Aorta (tissue), 5 donors: ENCODE measurements at regions not wholly inside any gene's neighbourhood (a gene's known extent, or its start where the extent isn't known, plus 50 kb on each side); places are given as distances from the start of the nearest gene placed in this dataset.

Source experiments
- ATAC-seq: fragments of 200-7000 bp; cut with Tn5 transposase; one replicate; pipeline ENCODE4 v1.9.1; 2022; ENCODE audit warnings: moderate library complexity; ENCODE audit not compliant: low FRiP score
- DNase-seq, 2 donors: peaks; one replicate each; pipeline ENCODE4 v3.0.0-alpha.2; 2020
- H3K27ac ChIP-seq, 2 donors: one replicate each; pipeline ENCODE4 v1.5.1; 2013; ENCODE audit warnings: low read length in 2 of 2, mild to moderate bottlenecking in 2 of 2, moderate library complexity in 2 of 2, control low read depth in 1 of 2, inconsistent platforms in 1 of 2, low read depth in 1 of 2
- H3K27me3 ChIP-seq, 2 donors: one replicate each; pipeline ENCODE4 v1.6.1; 2013; ENCODE audit warnings: control low read depth in 1 of 2, low read length in 1 of 2, mild to moderate bottlenecking in 1 of 2, moderate library complexity in 1 of 2; ENCODE audit not compliant: insufficient read depth in 2 of 2, control insufficient read depth in 1 of 2
- H3K36me3 ChIP-seq, 2 donors: one replicate each; pipeline ENCODE4 v1.6.1; 2013; ENCODE audit warnings: control low read depth in 1 of 2, low read length in 1 of 2, mild to moderate bottlenecking in 1 of 2; ENCODE audit not compliant: insufficient read depth in 2 of 2, control insufficient read depth in 1 of 2
- H3K4me1 ChIP-seq, 2 donors: one replicate each; pipeline ENCODE4 v1.6.1; 2013; ENCODE audit warnings: low read length in 2 of 2, control low read depth in 1 of 2, mild to moderate bottlenecking in 1 of 2, moderate library complexity in 1 of 2; ENCODE audit not compliant: insufficient read depth in 2 of 2, control insufficient read depth in 1 of 2
- H3K4me3 ChIP-seq, 2 donors: one replicate each; pipeline ENCODE4 v1.5.1; 2013; ENCODE audit warnings: low read length in 2 of 2, control low read depth in 1 of 2, mild to moderate bottlenecking in 1 of 2
- H3K9me3 ChIP-seq: one replicate; pipeline ENCODE4 v1.6.1; 2013; ENCODE audit warnings: mild to moderate bottlenecking, low read length; ENCODE audit not compliant: control insufficient read depth
- WGBS, 2 donors: extraction: QIAGEN DNeasy Blood & Tissue Kit; methylation state at CpG; one replicate each; pipeline ENCODE4 v1.1.7; 2013; 5-methylcytosine and 5-hydroxymethylcytosine counted together
- intact Hi-C, 2 donors: fragments of 100-400 bp; cut with DNase I; formaldehyde crosslinking; loops; one replicate each; pipeline versions ENCODE4 v1.14.2 to v1.15.0; 2022
- donor health status: healthy with polysubstance abuse.
- donor health status: Bipolar disorder and iron deficiency.
- donor health status: DM: no; HTN: no; CAD: no.
- donor health status: DM: no; HTN: no; CAD: no.
- donor health status: DM: yes; HTN: yes; CAD: no.

GRCh38 chr21:43316156-43316845 lies 110.6 kb downstream of the SIK1 start:
- WGBS, 2 donors, result 90 to 91% methylated on average over 19 of the region's 19 CpGs
- ATAC-seq, result no peak

GRCh38 chr21:43315244-43316137 lies 111.4 kb downstream of the SIK1 start:
- no peak for DNase-seq
- 77% methylated on average over 27 of the region's 27 CpGs for WGBS, 2 donors
- intact Hi-C loops, result no loop called here

More at GRCh38 chr21:43316156-43316845, 110.6 kb downstream of the SIK1 start:
- intact Hi-C loops, result no loop called here
- H3K4me3 ChIP-seq, result no peak overlapping the region
- no peak for DNase-seq
- no peak overlapping the region for H3K27ac ChIP-seq
- no peaks in the 10 kb centered on the region for H3K27me3 ChIP-seq
- no peaks in the 10 kb centered on the region for H3K4me1 ChIP-seq
- no peaks in the 10 kb centered on the region for H3K36me3 ChIP-seq
- H3K9me3 ChIP-seq, result no peaks in the 10 kb centered on the region

GRCh38 chr21:43313939-43314405 lies 113.0 kb downstream of the SIK1 start:
- Histone ChIP-seq H3K4me3 (no peak overlapping the region), H3K36me3 (no peaks in the 10 kb centered on the region), H3K27me3 (no peaks in the 10 kb centered on the region), H3K4me1 (no peaks in the 10 kb centered on the region), H3K27ac (no peak overlapping the region), H3K9me3 (no peaks in the 10 kb centered on the region)
- WGBS, 2 donors, result 88 to 92% methylated on average over 9 of the region's 9 CpGs
- DNase-seq (no peak), ATAC-seq (no peak)
- intact Hi-C loops, result no loop called here

More at GRCh38 chr21:43315244-43316137, 111.4 kb downstream of the SIK1 start:
- no peak for ATAC-seq
- H3K27ac ChIP-seq, result no peak overlapping the region
- no peaks in the 10 kb centered on the region for H3K27me3 ChIP-seq
- H3K9me3 ChIP-seq, result no peaks in the 10 kb centered on the region
- no peaks in the 10 kb centered on the region for H3K4me1 ChIP-seq
- H3K36me3 ChIP-seq, result no peaks in the 10 kb centered on the region
- no peak overlapping the region for H3K4me3 ChIP-seq

- no peak overlapping the region for H3K4me3 ChIP-seq
- no peaks in the 10 kb centered on the region for H3K9me3 ChIP-seq
- DNase-seq (no peak), ATAC-seq (no peak)
- H3K36me3 ChIP-seq, result no peaks in the 10 kb centered on the region
- no peaks in the 10 kb centered on the region for H3K27me3 ChIP-seq
- 86 to 89% methylated on average over 20 of the region's 20 CpGs for WGBS, 2 donors
- no peaks in the 10 kb centered on the region for H3K4me1 ChIP-seq
- H3K27ac ChIP-seq, result no peak overlapping the region
- intact Hi-C loops, result no loop called here
These were observed 113.6 kb downstream of the SIK1 start for GRCh38 chr21:43313221-43313938.

GRCh38 chr21:43312751-43313169 lies 114.2 kb downstream of the SIK1 start:
- intact Hi-C loops, result no loop called here
- no peak for DNase-seq
- H3K4me1 ChIP-seq, result no peaks in the 10 kb centered on the region

GRCh38 chr21:43312011-43312410 lies 114.9 kb downstream of the SIK1 start:
- 70 to 89% methylated on average over 4 of the region's 4 CpGs for WGBS, 2 donors
- Histone ChIP-seq H3K4me1 (no peaks in the 10 kb centered on the region), H3K4me3 (no peak overlapping the region), H3K36me3 (no peaks in the 10 kb centered on the region), H3K9me3 (no peaks in the 10 kb centered on the region), H3K27me3 (no peaks in the 10 kb centered on the region), H3K27ac (no peak overlapping the region)
- intact Hi-C loops, result no loop called here
- ATAC-seq, result no peak
- DNase-seq, result no peak

More at GRCh38 chr21:43312751-43313169, 114.2 kb downstream of the SIK1 start:
- Histone ChIP-seq H3K27ac (no peak overlapping the region), H3K36me3 (no peaks in the 10 kb centered on the region), H3K27me3 (no peaks in the 10 kb centered on the region), H3K9me3 (no peaks in the 10 kb centered on the region), H3K4me3 (no peak overlapping the region)
- no peak for ATAC-seq
- 80 to 88% methylated on average over 6 of the region's 6 CpGs for WGBS, 2 donors

- no peak overlapping the region for H3K27ac ChIP-seq
- intact Hi-C loops, result no loop called here
- peak in 1 of 2 donors; percentile 19 for DNase-seq
- WGBS, 2 donors, result 84 to 85% methylated on average over 8 of the region's 8 CpGs
- H3K9me3 ChIP-seq, result no peaks in the 10 kb centered on the region
- H3K36me3 ChIP-seq, result no peaks in the 10 kb centered on the region
- no peak for ATAC-seq
- H3K27me3 ChIP-seq, result no peaks in the 10 kb centered on the region
- no peaks in the 10 kb centered on the region for H3K4me1 ChIP-seq
- H3K4me3 ChIP-seq, result no peak overlapping the region
These were observed 115.6 kb downstream of the SIK1 start for GRCh38 chr21:43311301-43311817.

GRCh38 chr21:43308815-43309283 lies 118.1 kb downstream of the SIK1 start:
- no peak for ATAC-seq
- Histone ChIP-seq H3K27ac (no peak overlapping the region), H3K27me3 (no peaks in the 10 kb centered on the region), H3K36me3 (no peaks in the 10 kb centered on the region), H3K9me3 (no peaks in the 10 kb centered on the region), H3K4me1 (no peaks in the 10 kb centered on the region), H3K4me3 (no peak overlapping the region)
- intact Hi-C loops, result no loop called here
- 80 to 95% methylated on average over 10 of the region's 10 CpGs for WGBS, 2 donors
- DNase-seq, result peak in 1 of 2 donors; percentile 8
